IMR-90 (cell line): ENCODE measurements at regions not wholly inside any gene's neighbourhood (a gene's known extent, or its start where the extent isn't known, plus 50 kb on each side); places are given as distances from the start of the nearest gene placed in this dataset.

ENCODE experiments used
- ATAC-seq: fragments of 200-7000 bp; cut with Tn5 transposase; 2 replicates; pipeline ENCODE4 v1.9.1; 2020; ENCODE audit warnings: low read depth, mild to moderate bottlenecking, moderate library complexity
- BruUV-seq: library from RNA; stranded (reverse); fragments of 400-500 nt; replicated peaks from 2 replicates; lab custom pipeline; 2021; lab: Mats Ljungman, UMichigan
- CTCF ChIA-PET: fragments of 300-600 bp; formaldehyde crosslinking; extraction: SDS; loops from one replicate; lab custom pipeline; 2021; ENCODE audit warnings: antibody characterized with exemption; lab: Yijun Ruan, JAX
- POLR2A ChIA-PET: fragments of 300-600 bp; sonication (Branson Sonifier 250); formaldehyde crosslinking; loops from one replicate; lab custom pipeline; 2022; ENCODE audit warnings: antibody characterized with exemption; ENCODE audit not compliant: unreplicated experiment; lab: Charles Lee
- DNase-seq: peaks from one replicate; pipeline ENCODE4 v3.0.0; 2013
- H2AFZ ChIP-seq: replicated peaks from 2 replicates; pipeline ENCODE3; 2013; ENCODE audit warnings: low read length, mild to moderate bottlenecking; ENCODE audit not compliant: poor library complexity
- H2AK5ac ChIP-seq: 2 replicates; pipeline ENCODE4 v1.6.1; 2013; ENCODE audit warnings: low read depth, low read length, inconsistent platforms
- H2AK9ac ChIP-seq: replicated peaks from 2 replicates; pipeline ENCODE3; 2013; ENCODE audit warnings: mild to moderate bottlenecking, low read depth, low read length, moderate library complexity; ENCODE audit not compliant: poor library complexity
- H2BK120ac ChIP-seq: 2 replicates; pipeline ENCODE4 v1.6.1; 2013; ENCODE audit warnings: low read depth, low read length, inconsistent platforms
- H2BK15ac ChIP-seq: 3 replicates; pipeline ENCODE4 v1.6.1; 2013; ENCODE audit warnings: low read depth, low read length, inconsistent platforms
- H2BK20ac ChIP-seq: 2 replicates; pipeline ENCODE4 v1.6.1; 2013; ENCODE audit warnings: low read depth, mild to moderate bottlenecking, inconsistent platforms, low read length, moderate library complexity
- H2BK5ac ChIP-seq: 2 replicates; pipeline ENCODE4 v1.6.1; 2013; ENCODE audit warnings: mild to moderate bottlenecking, low read depth, low read length, inconsistent platforms; ENCODE audit not compliant: poor library complexity, severe bottlenecking
- H3K14ac ChIP-seq: replicated peaks from 2 replicates; pipeline ENCODE4 v1.6.1; 2013; ENCODE audit warnings: low read depth, low read length, inconsistent platforms
- H3K18ac ChIP-seq: 2 replicates; pipeline ENCODE4 v1.6.1; 2013; ENCODE audit warnings: low read depth, low read length, control low read depth
- H3K23ac ChIP-seq: 2 replicates; pipeline ENCODE4 v1.6.1; 2013; ENCODE audit warnings: low read depth, low read length, inconsistent platforms
- H3K27ac ChIP-seq: 2 replicates; pipeline ENCODE4 v1.5.1; 2013; ENCODE audit warnings: mild to moderate bottlenecking, control low read depth, low read length; ENCODE audit not compliant: insufficient read depth
- H3K27me3 ChIP-seq: 2 replicates; pipeline ENCODE4 v1.6.1; 2013; ENCODE audit warnings: low read length; ENCODE audit not compliant: control insufficient read depth, insufficient read depth
- H3K36me3 ChIP-seq: 2 replicates; pipeline ENCODE4 v1.6.1; 2013; ENCODE audit warnings: low read length, mixed read lengths; ENCODE audit not compliant: control insufficient read depth, insufficient read depth
- H3K4ac ChIP-seq: 2 replicates; pipeline ENCODE4 v1.6.1; 2013; ENCODE audit warnings: low read depth, low read length, inconsistent platforms
- H3K4me1 ChIP-seq: 2 replicates; pipeline ENCODE4 v1.6.1; 2013; ENCODE audit warnings: low read length, mixed read lengths; ENCODE audit not compliant: control insufficient read depth, insufficient read depth
- H3K4me2 ChIP-seq: 2 replicates; pipeline ENCODE4 v1.6.1; 2013; ENCODE audit warnings: low read depth, mild to moderate bottlenecking, control low read depth, low read length, moderate library complexity
- H3K4me3 ChIP-seq: 2 replicates; pipeline ENCODE4 v1.5.1; 2013; ENCODE audit warnings: low read depth, mild to moderate bottlenecking, control low read depth, low read length, moderate library complexity; ENCODE audit not compliant: insufficient read depth
- H3K56ac ChIP-seq: 2 replicates; pipeline ENCODE4 v1.6.1; 2013; ENCODE audit warnings: low read length, inconsistent platforms; ENCODE audit not compliant: insufficient read depth; ENCODE audit errors: extremely low read depth
- H3K79me1 ChIP-seq, 2 experiments: 2 replicates each; pipeline ENCODE4 v1.6.1; 2013; ENCODE audit warnings: low read length in 2 of 2, inconsistent platforms in 1 of 2, low read depth in 1 of 2
- H3K9ac ChIP-seq: 2 replicates; pipeline ENCODE4 v1.6.1; 2013; ENCODE audit warnings: low read depth, low read length, control low read depth
- H3K9me1 ChIP-seq: 2 replicates; pipeline ENCODE4 v1.6.1; 2013; ENCODE audit warnings: low read length, inconsistent platforms; ENCODE audit not compliant: insufficient read depth
- H3K9me3 ChIP-seq: 2 replicates; pipeline ENCODE4 v1.6.1; 2013; ENCODE audit warnings: low read length; ENCODE audit not compliant: control insufficient read depth, insufficient read depth
- H4K20me1 ChIP-seq: 2 replicates; pipeline ENCODE4 v1.6.1; 2013; ENCODE audit warnings: low read length, inconsistent platforms; ENCODE audit not compliant: insufficient read depth
- H4K5ac ChIP-seq: 2 replicates; pipeline ENCODE4 v1.6.1; 2013; ENCODE audit warnings: mild to moderate bottlenecking, low read depth, low read length, control low read depth
- H4K8ac ChIP-seq, 2 experiments: 2 replicates each; pipeline ENCODE4 v1.6.1; 2013; ENCODE audit warnings: low read depth in 2 of 2, low read length in 2 of 2, control low read depth in 1 of 2, inconsistent platforms in 1 of 2
- H4K91ac ChIP-seq: 2 replicates; pipeline ENCODE4 v1.6.1; 2013; ENCODE audit warnings: low read depth, low read length, inconsistent platforms; ENCODE audit not compliant: insufficient read depth
- BHLHE40 ChIP-seq: fragments of 150-350 bp; IDR thresholded peaks from 2 replicates; pipeline ENCODE4 v1.6.1; 2016; ENCODE audit warnings: mild to moderate bottlenecking, low read depth, low read length
- CEBPB ChIP-seq: IDR thresholded peaks from 2 replicates; pipeline ENCODE4 v1.6.1; 2012; ENCODE audit warnings: low read depth, low read length, improper control_type of control experiment
- CHD1 ChIP-seq: IDR thresholded peaks from 2 replicates; pipeline ENCODE4 v1.6.1; 2012; ENCODE audit warnings: low read depth, low read length, improper control_type of control experiment
- FOS ChIP-seq: fragments of 150-350 bp; IDR thresholded peaks from 2 replicates; pipeline ENCODE4 v1.6.1; 2016; ENCODE audit warnings: low read depth, low read length
- MAZ ChIP-seq: IDR thresholded peaks from 2 replicates; pipeline ENCODE4 v1.6.1; 2012; ENCODE audit warnings: low read depth, mild to moderate bottlenecking, low read length, improper control_type of control experiment, moderate library complexity, borderline replicate concordance
- POLR2A ChIP-seq: IDR thresholded peaks from 2 replicates; pipeline ENCODE4 v1.6.1; 2012; ENCODE audit warnings: mild to moderate bottlenecking, low read depth, low read length
- RAD21 ChIP-seq: IDR thresholded peaks from 2 replicates; pipeline ENCODE4 v1.6.1; 2012; ENCODE audit warnings: low read length, improper control_type of control experiment
- RCOR1 ChIP-seq: IDR thresholded peaks from 2 replicates; pipeline ENCODE4 v1.6.1; 2012; ENCODE audit warnings: mild to moderate bottlenecking, low read length, improper control_type of control experiment; ENCODE audit not compliant: insufficient replicate concordance
- RFX5 ChIP-seq: IDR thresholded peaks from 2 replicates; pipeline ENCODE4 v1.8.0; 2012; ENCODE audit warnings: low read depth, mild to moderate bottlenecking, low read length, moderate library complexity
- SMC3 ChIP-seq: fragments of 150-350 bp; IDR thresholded peaks from 2 replicates; pipeline ENCODE4 v1.6.1; 2016; ENCODE audit warnings: low read depth, mild to moderate bottlenecking, antibody characterized with exemption, low read length, moderate library complexity
- WGBS, 2 experiments: methylation state at CpG; one replicate each; pipeline versions ENCODE4 v1.1.5 to v1.1.7; 2013; ENCODE audit warnings: missing lambda C conversion rate in 2 of 2; ENCODE audit not compliant: insufficient read length in 1 of 2; ENCODE audit errors: extremely low coverage in 2 of 2; 5-methylcytosine and 5-hydroxymethylcytosine counted together
- dilution Hi-C: fragments of 300-500 bp; cut with HindIII; formaldehyde crosslinking; loops from one replicate; pipeline ENCODE4 v1.14.3; 2018; ENCODE audit warnings: low sequenced_read_pairs; ENCODE audit not compliant: unreplicated experiment
- in situ Hi-C: fragments of 300-500 bp; cut with MboI; formaldehyde crosslinking; loops from 3 replicates; pipeline ENCODE4 v1.14.3; 2019; ENCODE audit warnings: low sequenced_read_pairs, inconsistent platforms, mixed read lengths
- intact Hi-C: fragments of 100-400 bp; cut with micrococcal nuclease; formaldehyde crosslinking; loops from 2 replicates; pipeline ENCODE4 v1.10.0; 2022
- TF ChIP-seq, protein P1 (sequence below): fragments of 150-350 bp; IDR thresholded peaks from 2 replicates; pipeline ENCODE4 v1.6.1; 2016; ENCODE audit warnings: low read depth, mild to moderate bottlenecking, low read length, moderate library complexity, borderline replicate concordance
- TF ChIP-seq, protein P2 (sequence below): conservative IDR thresholded peaks from 2 replicates; pipeline ENCODE4 v1.5.1; 2012; ENCODE audit warnings: mild to moderate bottlenecking, low read depth, low read length, improper control_type of control experiment
- TF ChIP-seq, protein P3 (sequence below): fragments of 150-350 bp; IDR thresholded peaks from 2 replicates; pipeline ENCODE4 v1.6.1; 2017; ENCODE audit warnings: mild to moderate bottlenecking, antibody characterized with exemption, low read length, low read depth

DNA sequence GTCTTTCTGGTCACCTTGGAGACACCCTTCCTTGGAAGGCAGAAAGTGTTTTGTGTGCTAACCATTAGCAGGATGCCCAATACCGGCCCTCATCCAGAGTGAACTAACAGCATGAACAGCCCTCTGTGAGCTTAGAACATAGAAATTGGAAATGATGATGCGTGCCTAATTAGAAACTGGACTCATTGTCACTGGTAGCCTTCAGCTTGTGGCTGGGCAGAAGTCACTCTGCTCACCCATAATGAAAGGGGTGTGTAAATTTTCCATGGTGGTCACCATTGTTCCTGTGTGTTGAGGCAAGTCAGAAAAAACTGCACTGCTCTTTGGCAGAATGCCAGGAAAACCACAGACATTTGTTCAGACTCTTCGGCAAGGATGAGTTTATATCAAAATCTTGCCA lies 74.7 kb upstream of the CNTN4 start:
- DNase-seq (no peak), ATAC-seq (no peak)
- Histone ChIP-seq H3K27ac (no peak overlapping the region), H4K8ac (no peak overlapping the region), H3K9me1 (no peaks in the 10 kb centered on the region), H3K4me2 (no peak overlapping the region), H3K14ac (no peak overlapping the region), H3K4ac (no peak overlapping the region), H2AFZ (no peak overlapping the region), H2BK120ac (no peak overlapping the region), H2BK5ac (no peak overlapping the region), H3K9ac (no peak overlapping the region), H4K91ac (no peak overlapping the region), H3K27me3 (no peaks in the 10 kb centered on the region), H3K18ac (no peak overlapping the region), H3K56ac (no peak overlapping the region), H3K79me1 (no peaks in the 10 kb centered on the region), H3K4me3 (no peak overlapping the region), H4K20me1 (no peaks in the 10 kb centered on the region), H2BK15ac (no peak overlapping the region), H3K23ac (no peak overlapping the region), H2BK20ac (no peak overlapping the region), H3K36me3 (no peaks in the 10 kb centered on the region), H3K4me1 (no peaks in the 10 kb centered on the region), H2AK9ac (no peak overlapping the region), H2AK5ac (no peak overlapping the region), H4K5ac (no peak overlapping the region), H3K9me3 (peaks cover 5% of the 10 kb centered on the region; the same call in 1 of the 2 replicates)
- dilution Hi-C loops, result no loop called here
- BruUV-seq, result no TSS peak
- WGBS, 2 experiments, result 90% methylated on average over 2 of the region's 3 CpGs; no CpG with 5 or more reads in 1 of the 2 experiments
- POLR2A ChIA-PET, result no interaction called here
- CTCF ChIA-PET, result no interaction called here
- in situ Hi-C loops, result no loop called here
- TF ChIP-seq, protein P1, sequence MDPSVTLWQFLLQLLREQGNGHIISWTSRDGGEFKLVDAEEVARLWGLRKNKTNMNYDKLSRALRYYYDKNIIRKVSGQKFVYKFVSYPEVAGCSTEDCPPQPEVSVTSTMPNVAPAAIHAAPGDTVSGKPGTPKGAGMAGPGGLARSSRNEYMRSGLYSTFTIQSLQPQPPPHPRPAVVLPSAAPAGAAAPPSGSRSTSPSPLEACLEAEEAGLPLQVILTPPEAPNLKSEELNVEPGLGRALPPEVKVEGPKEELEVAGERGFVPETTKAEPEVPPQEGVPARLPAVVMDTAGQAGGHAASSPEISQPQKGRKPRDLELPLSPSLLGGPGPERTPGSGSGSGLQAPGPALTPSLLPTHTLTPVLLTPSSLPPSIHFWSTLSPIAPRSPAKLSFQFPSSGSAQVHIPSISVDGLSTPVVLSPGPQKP, result no peak
- no peak for TF ChIP-seq FOS
- no peak for TF ChIP-seq RAD21
- TF ChIP-seq RFX5, result no peak
- TF ChIP-seq, protein P2, sequence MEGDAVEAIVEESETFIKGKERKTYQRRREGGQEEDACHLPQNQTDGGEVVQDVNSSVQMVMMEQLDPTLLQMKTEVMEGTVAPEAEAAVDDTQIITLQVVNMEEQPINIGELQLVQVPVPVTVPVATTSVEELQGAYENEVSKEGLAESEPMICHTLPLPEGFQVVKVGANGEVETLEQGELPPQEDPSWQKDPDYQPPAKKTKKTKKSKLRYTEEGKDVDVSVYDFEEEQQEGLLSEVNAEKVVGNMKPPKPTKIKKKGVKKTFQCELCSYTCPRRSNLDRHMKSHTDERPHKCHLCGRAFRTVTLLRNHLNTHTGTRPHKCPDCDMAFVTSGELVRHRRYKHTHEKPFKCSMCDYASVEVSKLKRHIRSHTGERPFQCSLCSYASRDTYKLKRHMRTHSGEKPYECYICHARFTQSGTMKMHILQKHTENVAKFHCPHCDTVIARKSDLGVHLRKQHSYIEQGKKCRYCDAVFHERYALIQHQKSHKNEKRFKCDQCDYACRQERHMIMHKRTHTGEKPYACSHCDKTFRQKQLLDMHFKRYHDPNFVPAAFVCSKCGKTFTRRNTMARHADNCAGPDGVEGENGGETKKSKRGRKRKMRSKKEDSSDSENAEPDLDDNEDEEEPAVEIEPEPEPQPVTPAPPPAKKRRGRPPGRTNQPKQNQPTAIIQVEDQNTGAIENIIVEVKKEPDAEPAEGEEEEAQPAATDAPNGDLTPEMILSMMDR, result no peak
- TF ChIP-seq CHD1, result no peak
- TF ChIP-seq CEBPB, result no peak
- TF ChIP-seq RCOR1, result no peak
- no peak for TF ChIP-seq MAZ
- TF ChIP-seq, protein P3, sequence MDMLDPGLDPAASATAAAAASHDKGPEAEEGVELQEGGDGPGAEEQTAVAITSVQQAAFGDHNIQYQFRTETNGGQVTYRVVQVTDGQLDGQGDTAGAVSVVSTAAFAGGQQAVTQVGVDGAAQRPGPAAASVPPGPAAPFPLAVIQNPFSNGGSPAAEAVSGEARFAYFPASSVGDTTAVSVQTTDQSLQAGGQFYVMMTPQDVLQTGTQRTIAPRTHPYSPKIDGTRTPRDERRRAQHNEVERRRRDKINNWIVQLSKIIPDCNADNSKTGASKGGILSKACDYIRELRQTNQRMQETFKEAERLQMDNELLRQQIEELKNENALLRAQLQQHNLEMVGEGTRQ, result no peak
- TF ChIP-seq POLR2A, result no peak
- TF ChIP-seq SMC3, result no peak
- no peak for TF ChIP-seq BHLHE40
- intact Hi-C loops, result no loop called here
